ENCODE measurements at regions not wholly inside any gene's neighbourhood (a gene's known extent, or its start where the extent isn't known, plus 50 kb on each side); places are given as distances from the start of the nearest gene placed in this dataset.

DNA sequence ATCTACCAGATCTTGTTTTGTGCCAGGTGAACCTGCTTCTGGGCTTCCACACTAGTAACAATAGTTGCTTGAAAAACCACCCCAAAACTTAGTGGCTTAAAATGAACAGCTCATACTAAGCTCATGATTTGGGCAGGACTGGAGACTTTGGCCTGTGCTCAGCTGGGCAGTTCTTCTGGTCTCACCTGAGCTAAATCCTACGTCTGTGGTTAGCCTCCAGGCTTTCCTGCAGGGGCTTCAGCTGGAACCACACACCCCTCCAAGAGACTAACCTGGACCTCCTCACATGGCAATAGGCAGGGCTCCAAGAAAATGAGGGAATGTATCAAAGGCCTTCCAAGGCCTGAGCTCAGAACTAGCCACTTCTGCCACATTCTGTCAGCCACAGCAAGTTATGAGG is 144.1 kb downstream of the CD8B2 start:
- DNase-seq: no peak

- DNase-seq: no peak
Measured at GRCh38 chr2:106638043-106638442, 150.9 kb downstream of the CD8B2 start.

- no peak for DNase-seq
Measured at GRCh38 chr2:106638580-106638979, 151.4 kb downstream of the CD8B2 start.

- DNase-seq: no peak
Measured at GRCh38 chr2:106642679-106643078, 155.5 kb downstream of the CD8B2 start.

DNA sequence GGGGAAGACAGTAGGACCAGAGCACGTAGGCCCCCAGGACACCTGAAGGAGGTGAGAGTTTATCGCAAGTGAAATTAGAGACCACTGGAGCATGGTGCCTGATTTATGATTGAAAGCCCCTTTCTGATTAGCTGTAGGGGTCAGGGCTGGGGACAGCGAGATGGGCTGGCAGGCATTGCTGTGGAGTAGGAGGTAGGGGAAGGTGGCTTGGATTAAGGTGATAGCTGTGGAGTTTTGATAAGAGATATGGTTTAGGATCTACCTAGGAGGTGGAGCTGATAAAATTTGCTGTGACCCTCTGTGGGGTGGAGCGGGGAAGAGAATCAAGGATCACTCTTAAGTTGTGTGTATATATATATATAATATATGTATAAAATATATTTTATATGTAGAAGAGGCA is 157.5 kb downstream of the CD8B2 start:
- DNase-seq: no peak

DNA sequence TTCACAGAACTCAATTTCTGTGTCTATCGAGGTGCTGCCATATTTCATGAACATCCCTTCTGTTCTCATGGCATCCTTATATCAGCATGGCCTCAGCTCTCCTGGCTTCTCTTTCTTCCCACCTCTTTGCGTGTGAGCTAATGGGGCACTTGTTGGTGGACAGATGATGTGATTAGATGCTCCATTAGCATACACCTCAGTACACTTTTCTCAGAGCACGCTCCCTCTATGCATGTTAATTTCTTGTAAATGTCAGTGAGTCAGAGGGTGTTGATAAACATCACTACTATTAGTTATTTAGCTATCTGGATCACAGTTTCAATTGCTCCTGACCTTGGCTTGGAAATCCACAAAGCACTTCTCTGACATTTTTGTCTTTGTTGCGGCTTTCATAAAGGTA is 159.4 kb downstream of the CD8B2 start:
- no peak for DNase-seq

DNA sequence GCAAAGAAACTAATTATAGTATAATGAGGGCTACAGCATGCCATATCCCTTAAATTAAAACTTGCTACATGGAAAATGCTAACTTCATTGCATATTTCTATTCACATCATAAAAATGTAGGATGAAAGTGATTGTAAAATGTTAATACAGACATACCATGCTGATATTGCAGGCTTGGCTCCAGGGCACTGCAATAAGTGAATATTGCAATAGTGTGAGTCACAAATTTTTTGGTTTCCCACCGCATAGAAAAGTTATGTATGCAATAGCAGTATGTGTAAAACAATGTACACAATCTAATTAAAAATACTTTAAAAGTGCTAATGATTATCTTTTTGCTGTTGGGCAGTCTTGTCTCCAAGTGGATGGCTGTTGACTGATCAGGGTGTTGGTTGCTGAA is 162.1 kb downstream of the CD8B2 start:
- DNase-seq: no peak

DNA sequence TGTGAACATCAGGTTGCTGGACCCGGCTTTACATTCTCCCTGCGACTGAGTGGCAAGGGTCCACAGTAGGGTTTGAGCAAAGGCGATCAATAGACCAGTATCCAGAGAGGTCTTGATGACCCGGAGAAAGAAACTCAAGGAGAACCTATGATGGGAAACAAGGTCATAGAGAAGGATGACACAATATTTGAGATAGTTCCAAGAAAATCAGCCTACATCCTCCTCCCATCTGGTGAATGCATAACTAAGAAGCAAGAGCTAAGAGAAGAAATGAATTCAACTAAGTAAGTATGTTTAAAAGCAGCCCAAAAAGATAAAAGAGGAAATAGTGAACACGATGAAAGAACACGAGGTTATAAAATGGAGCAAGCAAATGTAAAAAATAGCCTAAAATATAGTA is 166.3 kb downstream of the CD8B2 start:
- DNase-seq: no peak

DNA sequence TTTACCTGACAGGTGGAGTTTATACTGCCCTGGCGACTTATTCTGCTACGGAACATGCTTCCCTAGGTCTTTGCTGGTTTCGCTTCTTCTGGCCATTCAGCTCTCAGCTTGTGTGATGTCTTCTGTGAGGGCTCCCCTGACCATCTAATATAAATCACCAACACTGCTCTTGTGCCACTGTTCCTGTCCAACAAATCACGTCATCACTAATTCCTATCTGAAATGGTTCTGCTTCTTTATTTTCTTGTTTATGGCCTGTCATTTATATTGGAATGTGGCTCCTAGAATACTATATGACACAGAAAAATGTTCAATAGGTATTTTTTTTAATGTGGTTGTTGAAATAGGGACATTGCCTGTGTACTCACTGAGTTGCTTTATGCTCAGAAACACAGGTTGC is 171.5 kb downstream of the CD8B2 start:
- DNase-seq: no peak

DNA sequence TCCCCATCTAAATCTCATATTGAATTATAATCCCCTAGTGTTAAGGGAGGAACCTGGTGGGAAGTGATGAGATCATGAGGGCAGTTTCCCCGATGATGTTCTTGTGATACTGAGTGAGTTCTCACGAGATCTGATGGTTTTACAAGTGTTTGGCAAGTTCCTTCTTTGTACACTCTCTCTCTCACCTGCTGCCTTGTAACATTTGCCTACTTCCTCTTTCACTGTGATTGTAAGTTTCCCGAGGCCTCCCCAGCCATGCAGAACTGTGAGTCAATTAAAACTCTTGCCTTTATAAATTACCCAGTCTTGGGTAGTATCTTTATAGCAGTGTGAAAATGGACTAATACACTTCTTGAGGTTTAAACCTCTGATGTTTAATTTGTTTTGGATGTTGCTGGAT is 177.5 kb downstream of the CD8B2 start:
- no peak for DNase-seq

DNA sequence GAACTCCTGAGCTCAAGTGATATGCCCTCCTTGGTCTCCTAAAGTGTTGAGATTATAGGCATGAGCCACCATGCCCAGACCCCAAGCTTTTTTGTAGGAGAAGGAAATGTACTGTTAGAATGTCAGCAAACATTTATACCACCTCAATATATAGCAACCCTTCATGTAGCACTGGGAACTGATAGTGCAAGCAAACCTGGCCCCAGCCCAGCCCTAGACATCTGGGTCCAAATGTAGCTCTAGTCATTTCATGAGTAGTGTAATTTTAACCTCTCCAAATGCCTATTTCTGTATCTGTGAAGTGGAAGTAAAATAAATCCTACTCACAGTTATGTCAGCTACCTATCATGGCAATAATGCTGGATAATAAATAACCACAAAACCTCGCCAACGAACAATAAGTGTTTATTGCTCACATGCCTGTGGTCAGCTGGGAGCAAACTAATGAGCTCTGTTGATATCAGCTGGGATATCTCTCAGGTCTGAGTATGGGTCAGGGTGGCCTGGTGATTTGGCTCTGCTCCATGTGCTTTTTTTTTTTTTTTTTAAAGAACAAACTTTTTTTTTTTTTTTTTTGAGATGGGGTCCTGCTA is 180.4 kb downstream of the CD8B2 start:
- DNase-seq: no peak

DNA sequence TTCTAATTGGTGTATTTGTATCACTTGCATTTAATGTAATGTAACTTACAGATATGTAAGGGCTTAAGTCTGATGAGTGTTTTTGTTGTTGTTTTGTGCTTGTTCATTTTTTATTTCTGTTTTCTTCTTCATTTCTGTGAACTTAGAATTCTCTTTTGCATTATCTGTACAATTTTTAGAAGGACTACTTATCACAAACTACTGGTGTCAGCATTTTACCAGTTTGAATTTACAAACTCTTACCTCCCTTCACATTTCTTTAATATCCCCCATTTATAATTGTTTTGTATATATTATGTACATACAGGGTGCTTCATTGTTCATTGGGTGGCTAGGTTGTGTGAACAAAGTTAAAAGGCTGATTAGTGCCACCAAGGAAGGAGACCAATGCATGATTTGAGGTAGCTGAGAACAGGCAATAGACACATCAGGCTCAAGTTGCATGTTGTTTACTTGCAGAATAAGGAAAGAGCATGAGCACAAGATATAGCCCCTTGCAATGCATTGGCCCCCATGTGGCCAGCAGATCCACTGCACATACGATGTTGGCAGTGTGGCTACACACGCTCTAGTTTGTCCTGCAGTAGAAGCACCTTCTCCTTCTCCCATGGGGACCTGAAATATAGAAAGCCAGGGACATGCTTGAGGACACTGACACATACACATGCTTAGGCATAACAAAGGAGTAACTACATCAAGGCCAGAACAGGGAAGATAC is 198.2 kb downstream of the CD8B2 start:
- DNase-seq: no peak

DNA sequence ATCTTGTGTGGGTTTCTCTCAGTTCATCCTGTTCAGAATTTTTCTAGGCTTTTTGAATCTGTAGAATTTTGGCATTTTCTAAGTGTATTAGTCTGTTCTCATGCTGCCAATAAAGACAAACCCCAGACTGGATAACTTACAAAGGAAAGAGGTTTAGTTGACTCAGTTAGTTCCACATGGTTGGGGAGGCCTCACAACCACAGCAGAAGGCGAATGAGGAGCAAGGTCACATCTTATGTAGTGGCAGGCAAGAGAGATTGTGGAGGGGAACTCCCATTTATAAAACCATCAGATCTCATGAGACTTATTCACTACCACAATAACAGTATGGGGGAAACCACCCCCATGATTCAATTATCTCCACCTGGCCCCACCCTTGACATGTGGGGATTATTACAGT is 199.2 kb downstream of the ST6GAL2 start:
- no peak for DNase-seq

- DNase-seq: no peak
Measured at GRCh38 chr2:106694964-106695470, 190.9 kb downstream of the ST6GAL2 start.

- DNase-seq: no peak
Measured at GRCh38 chr2:106695919-106696318, 190.0 kb downstream of the ST6GAL2 start.

- DNase-seq: no peak
Measured at GRCh38 chr2:106700616-106701015, 185.4 kb downstream of the ST6GAL2 start.

GRCh38 chr2:106701203-106702022 is 184.6 kb downstream of the ST6GAL2 start:
- DNase-seq: no peak

- no peak for DNase-seq
Measured at GRCh38 chr2:106703161-106703560, 182.8 kb downstream of the ST6GAL2 start.

GRCh38 chr2:106704798-106705197 is 181.2 kb downstream of the ST6GAL2 start:
- DNase-seq: no peak

DNA sequence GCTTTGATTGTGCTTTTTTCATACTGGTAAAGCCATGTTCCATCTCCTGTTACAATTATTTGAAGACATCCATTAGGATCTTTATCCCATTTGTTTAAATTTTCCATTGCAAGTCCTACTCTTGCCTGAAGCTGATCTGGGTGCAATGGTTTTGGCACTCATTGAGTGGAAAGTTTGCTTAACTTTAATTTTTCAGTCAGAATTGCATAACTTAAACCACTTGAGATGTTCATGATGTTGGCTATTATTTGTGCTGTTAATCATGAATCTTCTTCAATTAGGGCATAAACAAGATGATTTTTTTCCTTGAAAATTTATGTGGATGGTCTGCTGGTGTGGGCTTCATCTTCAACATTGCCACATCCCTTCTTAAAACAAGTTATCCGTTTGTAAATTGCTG is 180.1 kb downstream of the ST6GAL2 start:
- no peak for DNase-seq

DNA sequence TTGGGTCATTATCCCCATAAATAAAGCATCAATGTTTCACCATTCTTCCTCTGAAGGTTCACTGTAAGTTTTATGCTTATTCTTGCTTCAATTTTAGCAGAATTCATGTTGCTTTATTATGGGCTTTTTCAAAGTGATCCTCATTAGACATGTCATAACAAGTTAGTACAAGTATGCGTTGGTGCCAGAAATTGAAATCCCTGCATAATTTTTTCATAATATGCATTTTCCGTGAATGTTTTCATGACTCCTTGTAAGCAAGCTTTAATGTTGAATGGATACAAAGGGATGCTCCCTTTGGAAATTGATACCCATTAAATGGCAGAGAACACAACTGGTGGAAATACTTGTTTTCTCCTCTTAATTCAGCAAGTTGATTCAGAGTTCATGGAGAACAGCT is 179.7 kb downstream of the ST6GAL2 start:
- DNase-seq: no peak

DNA sequence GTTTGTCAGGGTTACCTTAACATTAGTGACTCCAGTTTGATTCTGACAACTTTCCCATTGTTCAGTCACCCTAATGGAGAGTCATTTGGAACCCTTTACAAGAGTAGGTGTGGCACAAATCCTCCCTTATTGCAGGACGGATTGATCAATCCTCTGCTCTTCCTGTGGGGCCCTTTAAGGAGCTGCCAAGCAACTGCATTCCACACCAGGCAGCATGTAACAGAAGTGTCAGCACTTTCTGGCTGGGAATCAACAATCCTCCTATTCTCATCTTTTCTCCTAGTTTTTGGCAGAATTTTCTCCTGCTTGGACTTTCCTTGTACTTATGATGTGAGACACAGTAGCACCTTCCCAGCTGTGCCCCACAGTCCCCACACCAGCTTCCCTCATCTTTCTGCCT is 177.8 kb downstream of the ST6GAL2 start:
- no peak for DNase-seq

DNA sequence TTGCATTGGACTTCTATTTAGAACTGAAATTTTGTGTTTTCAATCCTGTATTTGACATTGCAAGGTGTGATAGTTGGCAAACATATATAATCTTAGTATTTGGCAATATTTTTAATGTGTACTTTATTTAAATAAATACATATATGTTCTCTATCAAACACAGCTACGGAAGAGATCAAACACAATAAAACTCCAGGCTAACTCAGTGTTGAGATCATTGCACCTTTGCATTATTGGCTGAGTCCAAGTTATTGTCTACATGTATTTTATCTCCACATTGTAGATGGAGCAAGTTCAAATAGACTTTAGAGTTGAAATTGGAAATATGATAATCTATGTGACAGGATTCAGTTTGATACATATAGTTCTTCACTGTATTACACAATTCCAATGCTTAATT is 176.7 kb downstream of the ST6GAL2 start:
- no peak for DNase-seq

DNA sequence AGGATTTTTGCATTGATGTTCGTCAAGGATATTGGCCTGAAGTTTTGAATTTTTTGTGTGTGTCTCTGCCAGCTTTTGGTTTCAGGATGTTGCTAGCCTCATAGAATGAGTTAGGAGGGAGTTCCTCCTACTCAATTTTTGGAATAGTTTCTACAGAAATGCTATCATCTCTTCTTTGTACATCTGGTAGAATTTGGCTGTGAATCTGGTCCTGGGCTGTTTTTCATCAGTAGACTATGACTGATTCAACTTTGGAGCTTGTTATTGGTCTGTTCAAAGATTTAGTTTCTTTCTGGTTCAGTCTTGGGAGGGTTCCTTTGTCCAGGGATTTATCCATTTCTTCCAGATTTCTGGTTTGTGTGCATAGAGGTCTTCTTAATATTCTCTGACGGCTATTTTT is 166.7 kb downstream of the ST6GAL2 start:
- no peak for DNase-seq

Measured in activated gamma-delta T cell treated with Interleukin-2 at 50 U/mL for 16 hours (primary cell).